ENCODE measurements at regions not wholly inside any gene's neighbourhood (a gene's known extent, or its start where the extent isn't known, plus 50 kb on each side); places are given as distances from the start of the nearest gene placed in this dataset.

DNA sequence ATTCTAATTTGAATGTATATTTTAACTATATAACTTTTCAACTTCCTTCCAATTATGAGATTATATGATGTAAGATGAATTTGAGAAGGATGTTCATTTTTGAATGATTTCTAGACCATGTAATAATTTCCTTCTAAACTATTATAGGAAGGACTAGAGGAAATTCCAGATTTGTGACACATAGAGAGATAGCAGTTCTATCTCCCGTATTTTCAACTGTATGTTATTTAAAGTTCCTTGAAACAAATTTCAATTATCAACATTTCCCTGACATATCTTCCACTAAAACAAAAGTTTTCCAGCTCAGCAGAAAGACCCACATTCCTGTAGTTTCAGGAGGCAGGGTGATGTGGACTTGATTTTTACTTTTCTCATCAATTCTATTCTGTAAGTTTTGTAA, 396.7 kb upstream of the C1orf87 start:
- TF ChIP-seq, protein P1, sequence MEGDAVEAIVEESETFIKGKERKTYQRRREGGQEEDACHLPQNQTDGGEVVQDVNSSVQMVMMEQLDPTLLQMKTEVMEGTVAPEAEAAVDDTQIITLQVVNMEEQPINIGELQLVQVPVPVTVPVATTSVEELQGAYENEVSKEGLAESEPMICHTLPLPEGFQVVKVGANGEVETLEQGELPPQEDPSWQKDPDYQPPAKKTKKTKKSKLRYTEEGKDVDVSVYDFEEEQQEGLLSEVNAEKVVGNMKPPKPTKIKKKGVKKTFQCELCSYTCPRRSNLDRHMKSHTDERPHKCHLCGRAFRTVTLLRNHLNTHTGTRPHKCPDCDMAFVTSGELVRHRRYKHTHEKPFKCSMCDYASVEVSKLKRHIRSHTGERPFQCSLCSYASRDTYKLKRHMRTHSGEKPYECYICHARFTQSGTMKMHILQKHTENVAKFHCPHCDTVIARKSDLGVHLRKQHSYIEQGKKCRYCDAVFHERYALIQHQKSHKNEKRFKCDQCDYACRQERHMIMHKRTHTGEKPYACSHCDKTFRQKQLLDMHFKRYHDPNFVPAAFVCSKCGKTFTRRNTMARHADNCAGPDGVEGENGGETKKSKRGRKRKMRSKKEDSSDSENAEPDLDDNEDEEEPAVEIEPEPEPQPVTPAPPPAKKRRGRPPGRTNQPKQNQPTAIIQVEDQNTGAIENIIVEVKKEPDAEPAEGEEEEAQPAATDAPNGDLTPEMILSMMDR (IDR thresholded peaks at IDR 0.05): no peak
- no peak for TF ChIP-seq POLR2A (IDR thresholded peaks at IDR 0.05)
